ENCODE measurements at regions not wholly inside any gene's neighbourhood (a gene's known extent, or its start where the extent isn't known, plus 50 kb on each side); places are given as distances from the start of the nearest gene placed in this dataset.
"Not testable (repeated sequence)": the region's sequence is repeated elsewhere in the genome, so short reads cannot be mapped to it uniquely, and the experiment has no call there.

GRCh38 chr6:58016614-58017013 is 699.2 kb downstream of the PRIM2 start:
- H3K9ac ChIP-seq; H4K20me1 ChIP-seq (ENCODE audit: insufficient read depth); H3K27me3 ChIP-seq (replicated peaks; ENCODE audit: insufficient read depth); in situ Hi-C loops (cut with MboI); H3K79me2 ChIP-seq (ENCODE audit: insufficient read depth); H3K4me1 ChIP-seq (ENCODE audit: insufficient read depth); H3K4me3 ChIP-seq; H3K4me2 ChIP-seq (ENCODE audit: unreplicated experiment); H2AFZ ChIP-seq; H3K9me3 ChIP-seq (ENCODE audit: low read depth); H3K27ac ChIP-seq; H3K36me3 ChIP-seq (ENCODE audit: low read depth); DNase-seq; H3K9me2 ChIP-seq (ENCODE audit: insufficient read depth); H3F3A ChIP-seq (ENCODE audit: insufficient read depth): not testable (repeated sequence)
- 22 to 33% methylated on average over 4 of the region's 4 CpGs for WGBS, 2 experiments (ENCODE audit: low coverage in 1 of 2, low lambda C conversion rate in 2 of 2, missing lambda C conversion rate in 2 of 2)

GRCh38 chr6:58028188-58028587 is 710.8 kb downstream of the PRIM2 start:
- 49 to 51% methylated on average over 5 of the region's 5 CpGs for WGBS, 2 experiments (ENCODE audit: low coverage in 1 of 2, low lambda C conversion rate in 2 of 2, missing lambda C conversion rate in 2 of 2)
- H3K9ac ChIP-seq; H2AFZ ChIP-seq; H3K36me3 ChIP-seq (ENCODE audit: low read depth); H3K79me2 ChIP-seq (ENCODE audit: insufficient read depth); H3K4me1 ChIP-seq (ENCODE audit: insufficient read depth); H3K27me3 ChIP-seq (replicated peaks; ENCODE audit: insufficient read depth); H3F3A ChIP-seq (ENCODE audit: insufficient read depth); H3K9me2 ChIP-seq (ENCODE audit: insufficient read depth); H3K4me2 ChIP-seq (ENCODE audit: unreplicated experiment); H3K4me3 ChIP-seq; DNase-seq; H4K20me1 ChIP-seq (ENCODE audit: insufficient read depth); H3K9me3 ChIP-seq (ENCODE audit: low read depth); H3K27ac ChIP-seq; in situ Hi-C loops (cut with MboI): not testable (repeated sequence)

GRCh38 chr6:58038213-58038612 is 720.8 kb downstream of the PRIM2 start:
- H4K20me1 ChIP-seq (ENCODE audit: insufficient read depth); H3K9me3 ChIP-seq (ENCODE audit: low read depth); H3K4me1 ChIP-seq (ENCODE audit: insufficient read depth); H3F3A ChIP-seq (ENCODE audit: insufficient read depth); H2AFZ ChIP-seq; H3K79me2 ChIP-seq (ENCODE audit: insufficient read depth); H3K9me2 ChIP-seq (ENCODE audit: insufficient read depth); H3K4me3 ChIP-seq; DNase-seq; H3K27ac ChIP-seq; H3K36me3 ChIP-seq (ENCODE audit: low read depth); H3K9ac ChIP-seq; in situ Hi-C loops (cut with MboI); H3K27me3 ChIP-seq (replicated peaks; ENCODE audit: insufficient read depth); H3K4me2 ChIP-seq (ENCODE audit: unreplicated experiment): not testable (repeated sequence)
- 65% methylated on average over 11 of the region's 11 CpGs for WGBS, 2 experiments (ENCODE audit: low coverage in 1 of 2, low lambda C conversion rate in 2 of 2, missing lambda C conversion rate in 2 of 2)

GRCh38 chr6:58046584-58046983 is 729.2 kb downstream of the PRIM2 start:
- H3K9me2 ChIP-seq (ENCODE audit: insufficient read depth); H3K4me1 ChIP-seq (ENCODE audit: insufficient read depth); H3K9ac ChIP-seq; in situ Hi-C loops (cut with MboI); H3K27me3 ChIP-seq (replicated peaks; ENCODE audit: insufficient read depth); DNase-seq; H3K9me3 ChIP-seq (ENCODE audit: low read depth); H3K79me2 ChIP-seq (ENCODE audit: insufficient read depth); H3K36me3 ChIP-seq (ENCODE audit: low read depth); H3F3A ChIP-seq (ENCODE audit: insufficient read depth); H3K27ac ChIP-seq; H3K4me3 ChIP-seq; H2AFZ ChIP-seq; H3K4me2 ChIP-seq (ENCODE audit: unreplicated experiment); H4K20me1 ChIP-seq (ENCODE audit: insufficient read depth): not testable (repeated sequence)
- no CpG with 5 or more reads among the region's 1 CpG for WGBS, 2 experiments (ENCODE audit: low coverage in 1 of 2, low lambda C conversion rate in 2 of 2, missing lambda C conversion rate in 2 of 2)

- H3K27me3 ChIP-seq (replicated peaks; ENCODE audit: insufficient read depth); H3K79me2 ChIP-seq (ENCODE audit: insufficient read depth); H3K36me3 ChIP-seq (ENCODE audit: low read depth); H2AFZ ChIP-seq; H3K9ac ChIP-seq; in situ Hi-C loops (cut with MboI); DNase-seq; H3K4me2 ChIP-seq (ENCODE audit: unreplicated experiment); H3K4me1 ChIP-seq (ENCODE audit: insufficient read depth); H3K9me3 ChIP-seq (ENCODE audit: low read depth); H4K20me1 ChIP-seq (ENCODE audit: insufficient read depth); H3K4me3 ChIP-seq; H3F3A ChIP-seq (ENCODE audit: insufficient read depth); H3K9me2 ChIP-seq (ENCODE audit: insufficient read depth); H3K27ac ChIP-seq: not testable (repeated sequence)
- 60 to 64% methylated on average over 3 of the region's 3 CpGs for WGBS, 2 experiments (ENCODE audit: low coverage in 1 of 2, low lambda C conversion rate in 2 of 2, missing lambda C conversion rate in 2 of 2)
These were observed 730.0 kb downstream of the PRIM2 start for GRCh38 chr6:58047389-58047788.

GRCh38 chr6:58047865-58048264 is 730.4 kb downstream of the PRIM2 start:
- in situ Hi-C loops (cut with MboI); H3K36me3 ChIP-seq (ENCODE audit: low read depth); H3K27ac ChIP-seq; H4K20me1 ChIP-seq (ENCODE audit: insufficient read depth); H3K4me3 ChIP-seq; H3K9me2 ChIP-seq (ENCODE audit: insufficient read depth); H2AFZ ChIP-seq; H3K4me1 ChIP-seq (ENCODE audit: insufficient read depth); H3K9ac ChIP-seq; H3K79me2 ChIP-seq (ENCODE audit: insufficient read depth); H3K9me3 ChIP-seq (ENCODE audit: low read depth); H3K4me2 ChIP-seq (ENCODE audit: unreplicated experiment); H3K27me3 ChIP-seq (replicated peaks; ENCODE audit: insufficient read depth); H3F3A ChIP-seq (ENCODE audit: insufficient read depth): not testable (repeated sequence)
- 25 to 35% methylated on average over 2 of the region's 2 CpGs for WGBS, 2 experiments (ENCODE audit: low coverage in 1 of 2, low lambda C conversion rate in 2 of 2, missing lambda C conversion rate in 2 of 2)
- DNase-seq, result peak; percentile 13

- H3K36me3 ChIP-seq (ENCODE audit: low read depth); H3K9ac ChIP-seq; H3K9me2 ChIP-seq (ENCODE audit: insufficient read depth); H2AFZ ChIP-seq; H3K4me2 ChIP-seq (ENCODE audit: unreplicated experiment); H3K27me3 ChIP-seq (replicated peaks; ENCODE audit: insufficient read depth); H3K4me3 ChIP-seq; H3F3A ChIP-seq (ENCODE audit: insufficient read depth); in situ Hi-C loops (cut with MboI); H3K79me2 ChIP-seq (ENCODE audit: insufficient read depth); H4K20me1 ChIP-seq (ENCODE audit: insufficient read depth); H3K9me3 ChIP-seq (ENCODE audit: low read depth); H3K4me1 ChIP-seq (ENCODE audit: insufficient read depth); H3K27ac ChIP-seq: not testable (repeated sequence)
- peak; percentile 44 for DNase-seq
- WGBS, 2 experiments (ENCODE audit: low coverage in 1 of 2, low lambda C conversion rate in 2 of 2, missing lambda C conversion rate in 2 of 2), result 17 to 19% methylated on average over 6 of the region's 6 CpGs
These were observed 738.2 kb downstream of the PRIM2 start for GRCh38 chr6:58055465-58056176.

- peak; percentile 89 for DNase-seq
- H3K9me3 ChIP-seq (ENCODE audit: low read depth); H3F3A ChIP-seq (ENCODE audit: insufficient read depth); H3K36me3 ChIP-seq (ENCODE audit: low read depth); H3K4me1 ChIP-seq (ENCODE audit: insufficient read depth); in situ Hi-C loops (cut with MboI); H2AFZ ChIP-seq; H3K79me2 ChIP-seq (ENCODE audit: insufficient read depth); H3K9me2 ChIP-seq (ENCODE audit: insufficient read depth); H3K27me3 ChIP-seq (replicated peaks; ENCODE audit: insufficient read depth); H3K4me3 ChIP-seq; H4K20me1 ChIP-seq (ENCODE audit: insufficient read depth): not testable (repeated sequence)
- H3K9ac ChIP-seq, result peak overlapping the region; percentile 36; the same call in 1 of the 2 replicates
- WGBS, 2 experiments (ENCODE audit: low coverage in 1 of 2, low lambda C conversion rate in 2 of 2, missing lambda C conversion rate in 2 of 2), result 0 to 3% methylated on average over 1 of the region's 1 CpG
- H3K4me2 ChIP-seq (ENCODE audit: unreplicated experiment), result peak overlapping the region; percentile 32
- peak overlapping the region; percentile 75 for H3K27ac ChIP-seq
These were observed 742.3 kb downstream of the PRIM2 start for GRCh38 chr6:58059701-58060100.
